HCT116 (cell line): ENCODE measurements at regions not wholly inside any gene's neighbourhood (a gene's known extent, or its start where the extent isn't known, plus 50 kb on each side); places are given as distances from the start of the nearest gene placed in this dataset.

Experiments
- ATAC-seq: fragments of 200-7000 bp; cut with Tn5 transposase; 2 replicates; pipeline ENCODE4 v1.9.1; 2020; ENCODE audit warnings: mild to moderate bottlenecking, moderate library complexity
- BruUV-seq: library from RNA; stranded (reverse); fragments of 400-500 nt; replicated peaks from 2 replicates; lab custom pipeline; 2021; lab: Mats Ljungman, UMichigan
- CTCF ChIA-PET: fragments of 300-600 bp; sonication (Branson Sonifier 250); formaldehyde crosslinking; loops from one replicate; lab custom pipeline; 2021; ENCODE audit warnings: antibody characterized with exemption; lab: Charles Lee
- POLR2A ChIA-PET: fragments of 300-600, 350-600 bp; sonication (Branson Sonifier 250); formaldehyde crosslinking; loops from one replicate; lab custom pipeline; 2021; ENCODE audit warnings: antibody characterized with exemption; lab: Charles Lee
- RAD21 ChIA-PET, 2 experiments: fragments of 300-600 bp; sonication (Branson Sonifier 250); formaldehyde crosslinking; loops; one replicate each; lab custom pipeline; 2023; ENCODE audit warnings: low total read pairs in 2 of 2; ENCODE audit not compliant: uncharacterized antibody in 2 of 2, unreplicated experiment in 2 of 2, low non-redundant PET in 1 of 2; lab: Charles Lee
- DNase-seq: peaks from one replicate; pipeline ENCODE4 v3.0.0-alpha.2; 2010; ENCODE audit warnings: low read depth, low spot score
- H2AFZ ChIP-seq: fragments of 200-600 bp; shearing (Covaris generic), sonication (generic); 2 replicates; pipeline ENCODE4 v1.6.1; 2017; ENCODE audit warnings: low read depth, mixed run types, mixed read lengths, antibody characterized with exemption, low read length; ENCODE audit not compliant: poor library complexity, severe bottlenecking
- H3K27ac ChIP-seq: 2 replicates; pipeline ENCODE4 v1.5.1; 2012; ENCODE audit warnings: low read depth, low read length
- H3K27me3 ChIP-seq: fragments of 200-600 bp; sonication (generic); 2 replicates; pipeline ENCODE4 v1.6.1; 2016; ENCODE audit warnings: mixed run types, low read length, mixed read lengths; ENCODE audit not compliant: insufficient read depth
- H3K36me3 ChIP-seq, 2 experiments: fragments of 200-500 bp in 1 of 2; fragments of 200-600 bp in 1 of 2; sonication (Bioruptor generic) in 1 of 2; sonication (generic) in 1 of 2; 2 replicates each; pipeline versions ENCODE4 v1.5.1 to v1.6.1; 2014 to 2016; ENCODE audit warnings: low read length in 2 of 2, inconsistent platforms in 1 of 2, mixed read lengths in 1 of 2, mixed run types in 1 of 2; ENCODE audit not compliant: insufficient read depth in 2 of 2, control insufficient read depth in 1 of 2
- H3K4me1 ChIP-seq, 2 experiments: fragments of 200-600 bp in 1 of 2; sonication (generic) in 1 of 2; 2 replicates each; pipeline versions ENCODE4 v1.5.1 to v1.6.1; 2012 to 2017; ENCODE audit warnings: low read length in 2 of 2, inconsistent platforms in 1 of 2, mild to moderate bottlenecking in 1 of 2, mixed read lengths in 1 of 2, mixed run types in 1 of 2, moderate library complexity in 1 of 2; ENCODE audit not compliant: insufficient read depth in 2 of 2, control insufficient read depth in 1 of 2
- H3K4me2 ChIP-seq: fragments of 200-600 bp; sonication (generic); 2 replicates; pipeline ENCODE4 v1.6.1; 2017; ENCODE audit warnings: mixed run types, low read length, mixed read lengths
- H3K4me3 ChIP-seq, 2 experiments: fragments of 200-600 bp in 1 of 2; sonication (generic) in 1 of 2; replicated peaks in 1 of 2; 2 replicates each; pipeline ENCODE4 v1.5.1; 2011 to 2016; ENCODE audit warnings: low read length in 2 of 2, control low read depth in 1 of 2, low read depth in 1 of 2, mild to moderate bottlenecking in 1 of 2, mixed read lengths in 1 of 2, mixed run types in 1 of 2
- H3K79me2 ChIP-seq: fragments of 200-600 bp; sonication (generic); 2 replicates; pipeline ENCODE4 v1.6.1; 2017; ENCODE audit warnings: mild to moderate bottlenecking, mixed run types, low read length, moderate library complexity, mixed read lengths; ENCODE audit not compliant: insufficient read depth
- H3K9ac ChIP-seq: fragments of 200-600 bp; sonication (generic); 2 replicates; pipeline ENCODE4 v1.6.1; 2016; ENCODE audit warnings: low read length, mixed read lengths
- H3K9me2 ChIP-seq: fragments of 200-600 bp; sonication (generic), shearing (Covaris generic); 2 replicates; pipeline ENCODE4 v1.6.1; 2017; ENCODE audit warnings: mixed run types, mild to moderate bottlenecking, moderate library complexity; ENCODE audit not compliant: insufficient read depth
- H3K9me3 ChIP-seq, 2 experiments: fragments of 200-500 bp in 1 of 2; fragments of 200-600 bp in 1 of 2; sonication (Bioruptor generic) in 1 of 2; sonication (generic) in 1 of 2; 2 replicates each; pipeline ENCODE4 v1.6.1; 2014 to 2017; ENCODE audit warnings: low read length in 2 of 2, mixed read lengths in 2 of 2, inconsistent platforms in 1 of 2, low read depth in 1 of 2, mild to moderate bottlenecking in 1 of 2, mixed run types in 1 of 2, moderate library complexity in 1 of 2; ENCODE audit not compliant: control insufficient read depth in 1 of 2, insufficient read depth in 1 of 2
- H4K20me1 ChIP-seq: fragments of 200-600 bp; sonication (generic), shearing (Covaris generic); 2 replicates; pipeline ENCODE4 v1.6.1; 2017; ENCODE audit warnings: mixed run types, mild to moderate bottlenecking, moderate library complexity; ENCODE audit not compliant: insufficient read depth
- SIN3A ChIP-seq: IDR thresholded peaks from 2 replicates; pipeline ENCODE4 v1.6.1; 2012; ENCODE audit warnings: low read depth
- intact Hi-C: fragments of 100-400 bp; cut with micrococcal nuclease; formaldehyde crosslinking; loops from 2 replicates; pipeline ENCODE4 v1.10.0; 2022
- TF ChIP-seq, protein P1 (sequence below): IDR thresholded peaks from 2 replicates; pipeline ENCODE4 v1.6.1; 2011; ENCODE audit warnings: mild to moderate bottlenecking, low read length, moderate library complexity; ENCODE audit not compliant: insufficient replicate concordance; ENCODE audit errors: extremely low read depth

DNA sequence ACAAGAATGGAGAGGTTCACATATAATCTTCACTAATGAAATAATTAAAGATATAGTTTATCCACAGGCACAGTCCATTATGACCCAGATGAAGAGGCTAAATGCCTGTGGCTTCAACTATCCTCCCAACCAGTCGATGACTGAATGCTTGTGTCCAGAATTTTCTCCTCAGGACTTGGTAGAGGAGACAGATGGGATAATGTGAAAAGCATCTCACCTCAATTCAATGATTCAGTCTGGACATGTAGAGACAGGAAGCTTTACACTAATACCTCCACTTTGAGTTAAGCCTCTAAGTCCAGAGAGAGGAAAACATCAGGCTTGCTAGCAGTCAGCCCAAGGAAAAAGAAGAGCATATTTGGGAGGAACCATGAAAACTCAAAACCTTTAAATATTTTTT lies 59.1 kb upstream of the COL1A2 start:
- TF ChIP-seq, protein P1, sequence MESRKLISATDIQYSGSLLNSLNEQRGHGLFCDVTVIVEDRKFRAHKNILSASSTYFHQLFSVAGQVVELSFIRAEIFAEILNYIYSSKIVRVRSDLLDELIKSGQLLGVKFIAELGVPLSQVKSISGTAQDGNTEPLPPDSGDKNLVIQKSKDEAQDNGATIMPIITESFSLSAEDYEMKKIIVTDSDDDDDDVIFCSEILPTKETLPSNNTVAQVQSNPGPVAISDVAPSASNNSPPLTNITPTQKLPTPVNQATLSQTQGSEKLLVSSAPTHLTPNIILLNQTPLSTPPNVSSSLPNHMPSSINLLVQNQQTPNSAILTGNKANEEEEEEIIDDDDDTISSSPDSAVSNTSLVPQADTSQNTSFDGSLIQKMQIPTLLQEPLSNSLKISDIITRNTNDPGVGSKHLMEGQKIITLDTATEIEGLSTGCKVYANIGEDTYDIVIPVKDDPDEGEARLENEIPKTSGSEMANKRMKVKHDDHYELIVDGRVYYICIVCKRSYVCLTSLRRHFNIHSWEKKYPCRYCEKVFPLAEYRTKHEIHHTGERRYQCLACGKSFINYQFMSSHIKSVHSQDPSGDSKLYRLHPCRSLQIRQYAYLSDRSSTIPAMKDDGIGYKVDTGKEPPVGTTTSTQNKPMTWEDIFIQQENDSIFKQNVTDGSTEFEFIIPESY = no peak
- Histone ChIP-seq H3K4me3 (no peak overlapping the region), H3K9me3 (no peaks in the 10 kb centered on the region), H3K9me2 (no peaks in the 10 kb centered on the region), H3K79me2 (no peaks in the 10 kb centered on the region), H3K36me3 (no peaks in the 10 kb centered on the region), H3K27ac (no peak overlapping the region), H3K9ac (no peak overlapping the region), H4K20me1 (no peaks in the 10 kb centered on the region), H3K27me3 (no peaks in the 10 kb centered on the region), H2AFZ (no peak overlapping the region), H3K4me2 (no peak overlapping the region), H3K4me1 (no peaks in the 10 kb centered on the region)
- BruUV-seq = no TSS peak
- ChIA-PET CTCF (no interaction called here), POLR2A (no interaction called here), RAD21 (no interaction called here)
- no peak for DNase-seq
- no peak for ATAC-seq
- intact Hi-C loops = no loop called here

DNA sequence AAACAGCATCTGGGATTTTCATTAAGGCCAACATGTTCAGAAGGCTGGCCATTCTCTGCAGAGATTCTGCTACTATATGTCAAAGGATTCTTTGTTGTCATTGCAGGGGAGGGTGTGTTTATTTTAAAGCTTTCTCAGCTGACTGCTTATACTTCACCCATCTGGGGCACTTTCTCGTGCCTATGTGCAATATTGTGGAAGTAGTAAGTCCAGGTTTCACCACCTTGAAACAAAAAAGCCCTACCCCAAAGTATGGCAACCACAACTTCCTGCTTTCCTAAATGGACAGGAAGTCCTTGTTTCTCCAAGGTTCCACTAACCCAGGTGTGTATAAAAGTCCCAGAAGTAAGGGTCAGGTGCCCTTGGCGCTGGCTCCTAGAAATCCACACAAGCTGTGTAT lies 58.7 kb upstream of the COL1A2 start:
- no TSS peak for BruUV-seq
- Histone ChIP-seq H3K4me3 (no peak overlapping the region), H3K9ac (no peak overlapping the region), H3K79me2 (no peaks in the 10 kb centered on the region), H2AFZ (no peak overlapping the region), H3K27me3 (no peaks in the 10 kb centered on the region), H3K36me3 (no peaks in the 10 kb centered on the region), H3K9me3 (no peaks in the 10 kb centered on the region), H3K4me1 (no peaks in the 10 kb centered on the region), H3K4me2 (no peak overlapping the region), H4K20me1 (no peaks in the 10 kb centered on the region), H3K9me2 (no peaks in the 10 kb centered on the region), H3K27ac (no peak overlapping the region)
- DNase-seq = no peak
- ChIA-PET CTCF (no interaction called here), RAD21 (no interaction called here), POLR2A (no interaction called here)
- TF ChIP-seq, protein P1 = no peak
- no peak for TF ChIP-seq SIN3A
- ATAC-seq = no peak
- intact Hi-C loops = no loop called here
